ENCODE measurements at regions not wholly inside any gene's neighbourhood (a gene's known extent, or its start where the extent isn't known, plus 50 kb on each side); places are given as distances from the start of the nearest gene placed in this dataset.

GRCh38 chr2:67015681-67016080 lies 381.5 kb upstream of the ETAA1 start:
- H3K79me1 ChIP-seq (ENCODE audit: insufficient read depth, low read depth, low read length, poor library complexity, severe bottlenecking): no peaks in the 10 kb centered on the region

More at GRCh38 chr2:67015681-67016080, 381.5 kb upstream of the ETAA1 start:
- H3K9me3 ChIP-seq (ENCODE audit: control insufficient read depth, low read depth, low read length): no peaks in the 10 kb centered on the region
- H3K56ac ChIP-seq (ENCODE audit: insufficient read length, low read depth, low read length): no peak overlapping the region
- Mint-ChIP-seq H3K4me3 (no peak overlapping the region), H3K4me1 (no peaks in the 10 kb centered on the region), H3K27me3 (ENCODE audit: low read depth) (no peaks in the 10 kb centered on the region), H3K36me3 (ENCODE audit: insufficient read depth in 1 of 3, low read depth in 3 of 3) (no peaks in the 10 kb centered on the region), H3K9me3 (no peaks in the 10 kb centered on the region), H3K27ac (no peak overlapping the region)
- no peak overlapping the region for H2AFZ ChIP-seq (ENCODE audit: low read length)
- no peak overlapping the region for H3K18ac ChIP-seq (ENCODE audit: insufficient read length, low read depth, low read length)
- no peaks in the 10 kb centered on the region for H3K4me1 ChIP-seq (ENCODE audit: insufficient read depth, low read length)
- H3K23me2 ChIP-seq (ENCODE audit: insufficient read length, low read depth, low read length, poor library complexity, severe bottlenecking): no peaks in the 10 kb centered on the region
- H3K79me2 ChIP-seq (ENCODE audit: insufficient read depth, low read length): no peaks in the 10 kb centered on the region
- H3K23ac ChIP-seq (ENCODE audit: insufficient read length, low read depth, low read length): no peak overlapping the region
- H2AK5ac ChIP-seq (ENCODE audit: insufficient read length, low read length): no peak overlapping the region
- H4K91ac ChIP-seq (ENCODE audit: insufficient read length, low read depth, low read length): no peak overlapping the region
- DNase-seq: no peak
- H2BK5ac ChIP-seq (ENCODE audit: insufficient read length, low read length): no peak overlapping the region
- H3K4ac ChIP-seq (ENCODE audit: low read depth, low read length): no peak overlapping the region
- H4K5ac ChIP-seq (ENCODE audit: insufficient read length, low read depth, low read length): no peak overlapping the region
- no peak overlapping the region for H3K9ac ChIP-seq (ENCODE audit: extremely low read depth, insufficient read length, low read length)
- no peak overlapping the region for H3K4me2 ChIP-seq (ENCODE audit: insufficient read depth, insufficient read length, low read length)
- no peak overlapping the region for H2BK15ac ChIP-seq (ENCODE audit: low read depth, low read length)
- no peak overlapping the region for H3K14ac ChIP-seq (ENCODE audit: insufficient read depth, low read length)
- no peak overlapping the region for H3K27ac ChIP-seq (ENCODE audit: insufficient read length, low read depth, low read length)
- H2BK20ac ChIP-seq (ENCODE audit: low read depth, low read length, poor library complexity, severe bottlenecking): no peak overlapping the region
- H4K8ac ChIP-seq (replicated peaks; ENCODE audit: insufficient read length, low read depth, low read length): no peak overlapping the region
- no peak overlapping the region for H3T11ph ChIP-seq (ENCODE audit: low read length)
- H2BK12ac ChIP-seq (ENCODE audit: insufficient read length, low read depth, low read length): no peak overlapping the region
- H4K20me1 ChIP-seq (ENCODE audit: control insufficient read depth, insufficient read depth, insufficient read length): no peaks in the 10 kb centered on the region
- no peak for TF ChIP-seq CTCF (conservative IDR thresholded peaks at IDR 0.05)
- no peaks in the 10 kb centered on the region for H3K27me3 ChIP-seq (ENCODE audit: insufficient read depth, low read length)
- H2BK120ac ChIP-seq (ENCODE audit: low read depth, low read length, poor library complexity, severe bottlenecking): no peak overlapping the region

Measured in H9 (cell line).